ENCODE measurements at regions not wholly inside any gene's neighbourhood (a gene's known extent, or its start where the extent isn't known, plus 50 kb on each side); places are given as distances from the start of the nearest gene placed in this dataset.

GRCh38 chr6:71452697-71453370, 164.2 kb downstream of the OGFRL1 start:
- H3K79me2 ChIP-seq (ENCODE audit: insufficient read depth, low read length): no peaks in the 10 kb centered on the region
- no peak overlapping the region for H2BK15ac ChIP-seq (ENCODE audit: low read depth, low read length)
- no peaks in the 10 kb centered on the region for H3K79me1 ChIP-seq (ENCODE audit: insufficient read depth, low read depth, low read length, poor library complexity, severe bottlenecking)
- H2BK120ac ChIP-seq (ENCODE audit: low read depth, low read length, poor library complexity, severe bottlenecking): no peak overlapping the region
- H3K27ac ChIP-seq (ENCODE audit: insufficient read length, low read depth, low read length): no peak overlapping the region
- no peak overlapping the region for H4K91ac ChIP-seq (ENCODE audit: insufficient read length, low read depth, low read length)
- peaks cover 0 to 3% of the 10 kb centered on the region in 2 experiments; a peak in 1 of 5 replicates for H3K9me3 Mint-ChIP-seq
- H2BK12ac ChIP-seq (ENCODE audit: insufficient read length, low read depth, low read length): no peak overlapping the region
- H3K27me3 ChIP-seq (ENCODE audit: insufficient read depth, low read length): no peaks in the 10 kb centered on the region
- no peaks in the 10 kb centered on the region for H3K9me3 ChIP-seq (ENCODE audit: control insufficient read depth, low read depth, low read length)
- no peak overlapping the region for H4K8ac ChIP-seq (replicated peaks; ENCODE audit: insufficient read length, low read depth, low read length)
- peaks cover 2% of the 10 kb centered on the region; the same call in 1 of the 2 replicates for H3K4me1 ChIP-seq (ENCODE audit: insufficient read depth, low read length)
- no peak overlapping the region for H3K14ac ChIP-seq (ENCODE audit: insufficient read depth, low read length)
- no peaks in the 10 kb centered on the region for H3K36me3 Mint-ChIP-seq (ENCODE audit: insufficient read depth in 1 of 3, low read depth in 3 of 3)
- H2BK5ac ChIP-seq (ENCODE audit: insufficient read length, low read length): no peak overlapping the region
- H3K4me2 ChIP-seq (ENCODE audit: insufficient read depth, insufficient read length, low read length): no peak overlapping the region
- H3K27me3 Mint-ChIP-seq (ENCODE audit: low read depth): no peaks in the 10 kb centered on the region
- H3K23ac ChIP-seq (ENCODE audit: insufficient read length, low read depth, low read length): no peak overlapping the region
- no peak overlapping the region for H4K5ac ChIP-seq (ENCODE audit: insufficient read length, low read depth, low read length)
- H2AFZ ChIP-seq (ENCODE audit: low read length): no peak overlapping the region
- no peak overlapping the region for H3K4ac ChIP-seq (ENCODE audit: low read depth, low read length)
- TF ChIP-seq CTCF (conservative IDR thresholded peaks at IDR 0.05): no peak
- H3T11ph ChIP-seq (ENCODE audit: low read length): no peak overlapping the region
- H2BK20ac ChIP-seq (ENCODE audit: low read depth, low read length, poor library complexity, severe bottlenecking): no peak overlapping the region
- no peak for DNase-seq
- H4K20me1 ChIP-seq (ENCODE audit: control insufficient read depth, insufficient read depth, insufficient read length): no peaks in the 10 kb centered on the region
- no peak overlapping the region for H3K9ac ChIP-seq (ENCODE audit: extremely low read depth, insufficient read length, low read length)
- H3K27ac Mint-ChIP-seq: no peak overlapping the region
- no peak overlapping the region for H3K18ac ChIP-seq (ENCODE audit: insufficient read length, low read depth, low read length)
- H3K23me2 ChIP-seq (ENCODE audit: insufficient read length, low read depth, low read length, poor library complexity, severe bottlenecking): no peaks in the 10 kb centered on the region
- H3K56ac ChIP-seq (ENCODE audit: insufficient read length, low read depth, low read length): no peak overlapping the region
- H3K4me1 Mint-ChIP-seq: peaks cover 0 to 6% of the 10 kb centered on the region in 2 experiments; a peak in 1 of 4 replicates
- no peak overlapping the region for H2AK5ac ChIP-seq (ENCODE audit: insufficient read length, low read length)
- no CpG with 5 or more reads among the region's 5 CpGs for WGBS (ENCODE audit: extremely low coverage, insufficient read length, low lambda C conversion rate)
- no peak overlapping the region for H3K4me3 Mint-ChIP-seq
